ENCODE measurements at regions not wholly inside any gene's neighbourhood (a gene's known extent, or its start where the extent isn't known, plus 50 kb on each side); places are given as distances from the start of the nearest gene placed in this dataset.

- TF ChIP-seq CTCF (IDR thresholded peaks at IDR 0.05) (no peak), POLR2A (IDR thresholded peaks at IDR 0.05) (no peak)
Observed at GRCh38 chr9:16206518-16206917, 653.7 kb downstream of the CCDC171 start.
